ENCODE measurements at regions not wholly inside any gene's neighbourhood (a gene's known extent, or its start where the extent isn't known, plus 50 kb on each side); places are given as distances from the start of the nearest gene placed in this dataset.

- TF ChIP-seq EZH2 (IDR thresholded peaks at IDR 0.05; ENCODE audit: insufficient read depth, poor library complexity, severe bottlenecking) (no peak), EZH2phosphoT487 (IDR thresholded peaks at IDR 0.05; ENCODE audit: insufficient read depth, low read depth) (no peak)
These were observed 318.6 kb upstream of the ADGRL4 start for GRCh38 chr1:79325126-79325525.

Data from GM23248 (cell line).